AG04449 (cell line): ENCODE measurements at regions not wholly inside any gene's neighbourhood (a gene's known extent, or its start where the extent isn't known, plus 50 kb on each side); places are given as distances from the start of the nearest gene placed in this dataset.
"Not testable (repeated sequence)": the region's sequence is repeated elsewhere in the genome, so short reads cannot be mapped to it uniquely, and the experiment has no call there.

Experiments used
- CTCF ChIA-PET: fragments of 350-600 bp; formaldehyde crosslinking; extraction: SDS; loops from one replicate; lab custom pipeline; 2021; ENCODE audit warnings: antibody characterized with exemption; lab: Yijun Ruan, JAX
- POLR2A ChIA-PET: fragments of 400-600, 350-600 bp; formaldehyde crosslinking; extraction: SDS; loops from one replicate; lab custom pipeline; 2020; ENCODE audit warnings: antibody characterized with exemption, inconsistent platforms; lab: Yijun Ruan, JAX
- DNase-seq: peaks from one replicate; pipeline ENCODE4 v3.0.0-alpha.2; 2010; ENCODE audit warnings: low read depth, low spot score
- H3K4me3 ChIP-seq: 2 replicates; pipeline ENCODE4 v1.5.1; 2011; ENCODE audit warnings: low read depth, mild to moderate bottlenecking, control low read depth, low read length
- CTCF ChIP-seq: IDR thresholded peaks from one replicate; pipeline ENCODE4 v1.5.1; 2011; ENCODE audit warnings: mild to moderate bottlenecking, moderate library complexity, low read length, control low read depth, inconsistent platforms; ENCODE audit not compliant: insufficient read depth; ENCODE audit errors: missing control alignments

DNA sequence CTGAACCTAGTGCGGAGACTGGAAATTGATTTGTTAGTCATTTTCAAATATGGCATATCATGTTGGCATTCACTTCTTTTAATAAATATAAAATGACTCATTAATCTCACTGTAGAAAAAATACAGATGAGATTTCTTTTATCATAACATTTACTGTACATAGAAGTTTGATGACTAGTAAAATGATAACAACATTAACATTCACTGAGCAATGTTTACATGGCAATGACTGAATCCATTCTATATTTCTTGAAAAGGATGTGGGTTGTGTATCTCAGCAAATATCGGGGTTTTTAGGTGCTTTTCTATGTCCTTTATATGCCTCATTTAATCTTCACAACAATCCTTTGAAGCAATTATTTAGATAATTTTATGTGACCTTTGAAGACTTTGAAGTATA lies 920.9 kb upstream of the FAT3 start:
- ChIA-PET POLR2A (no interaction called here), CTCF (no interaction called here)
- TF ChIP-seq CTCF, result no peak
- no peak for DNase-seq
- H3K4me3 ChIP-seq, result no peak overlapping the region

DNA sequence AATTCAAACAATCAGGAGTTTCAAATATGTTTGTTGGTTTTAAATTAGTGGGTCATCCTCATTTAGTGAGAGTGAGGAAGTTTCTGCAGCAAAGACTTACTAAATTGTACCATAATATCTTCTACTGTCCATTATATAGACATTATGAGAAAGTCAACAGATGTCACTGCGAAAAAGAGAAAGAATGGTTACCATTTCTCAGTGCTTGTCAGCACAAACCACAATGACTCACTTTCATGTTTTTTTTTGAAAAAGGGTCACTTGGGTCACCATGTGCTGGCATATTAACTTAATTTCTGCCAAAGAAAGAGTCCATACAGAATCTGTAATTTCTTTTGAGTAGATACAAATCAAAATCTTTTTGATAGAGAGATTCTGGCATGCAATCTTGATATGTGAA lies 924.6 kb upstream of the FAT3 start:
- no peak overlapping the region for H3K4me3 ChIP-seq
- ChIA-PET CTCF (no interaction called here), POLR2A (no interaction called here)
- DNase-seq, result no peak
- TF ChIP-seq CTCF, result no peak

DNA sequence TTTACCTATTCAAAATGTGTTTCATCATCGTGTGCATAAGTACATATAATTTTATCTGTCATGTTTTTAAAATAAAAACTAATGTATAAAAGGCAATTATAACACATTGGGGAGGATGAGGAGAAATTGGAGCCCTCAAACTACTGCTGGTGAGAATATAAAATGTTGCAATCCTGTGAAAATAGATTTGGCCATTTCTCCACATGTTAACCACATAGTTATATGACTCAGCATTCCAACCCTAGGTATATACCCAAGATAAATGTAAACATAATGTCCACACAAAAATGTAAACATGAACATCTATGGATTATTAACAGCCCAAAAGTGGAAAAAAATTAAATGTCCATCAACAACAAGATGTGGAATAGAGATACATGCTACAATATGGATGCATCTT lies 928.0 kb upstream of the FAT3 start:
- no peak for DNase-seq

GRCh38 chr11:91295591-91295990 lies 929.0 kb upstream of the FAT3 start:
- ChIA-PET POLR2A (no interaction called here), CTCF (no interaction called here)
- TF ChIP-seq CTCF, result no peak
- H3K4me3 ChIP-seq, result no peak overlapping the region
- no peak for DNase-seq

More for the DNA sequence above, 928.0 kb upstream of the FAT3 start:
- ChIA-PET CTCF (no interaction called here), POLR2A (no interaction called here)
- no peak overlapping the region for H3K4me3 ChIP-seq
- no peak for TF ChIP-seq CTCF

DNA sequence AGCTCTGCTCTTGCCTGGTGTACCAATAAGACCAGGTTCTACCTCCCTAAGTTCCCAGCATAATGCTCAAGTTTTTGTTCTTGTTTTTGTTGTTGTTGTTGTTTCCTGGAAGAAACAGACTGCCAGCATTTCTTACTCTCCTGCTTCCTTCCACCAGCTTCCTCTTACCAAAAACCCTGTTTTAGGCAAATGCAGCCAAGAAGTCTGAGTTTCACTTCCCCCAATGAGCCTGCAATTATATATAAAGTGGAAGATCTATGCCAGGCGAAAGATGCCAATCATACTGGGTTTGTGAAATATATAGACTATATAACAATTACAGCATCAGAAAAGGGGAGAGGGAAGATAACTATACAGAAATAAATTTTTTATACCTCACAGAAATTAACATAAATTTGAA lies 931.5 kb upstream of the FAT3 start:
- ChIA-PET POLR2A (no interaction called here), CTCF (no interaction called here)
- no peak for DNase-seq
- H3K4me3 ChIP-seq, result no peak overlapping the region
- TF ChIP-seq CTCF, result no peak

DNA sequence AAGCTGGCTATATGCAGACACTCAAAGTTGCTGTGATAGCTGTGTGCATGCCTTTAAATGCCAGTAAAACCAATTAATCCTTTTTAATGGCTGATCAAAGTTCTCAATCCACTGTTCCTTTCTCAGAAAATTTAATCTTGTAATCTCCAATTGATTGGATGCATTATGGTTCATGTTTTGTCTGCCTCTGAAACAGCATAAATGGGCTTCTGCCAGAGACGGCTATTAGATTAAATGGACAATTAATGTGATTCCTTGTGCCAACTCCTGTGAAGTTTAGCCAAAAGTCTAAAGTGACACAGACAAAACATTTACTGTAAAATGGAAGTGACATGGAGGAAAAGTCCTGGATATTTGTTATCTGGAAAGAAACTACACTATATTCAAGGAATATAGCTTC lies 952.5 kb upstream of the FAT3 start:
- DNase-seq, result no peak
- ChIA-PET POLR2A (no interaction called here), CTCF (no interaction called here)
- TF ChIP-seq CTCF, result no peak
- no peak overlapping the region for H3K4me3 ChIP-seq

GRCh38 chr11:91268512-91269295 lies 955.9 kb upstream of the FAT3 start:
- POLR2A ChIA-PET, DNase-seq, CTCF ChIA-PET, H3K4me3 ChIP-seq: not testable (repeated sequence)
